ENCODE measurements at regions not wholly inside any gene's neighbourhood (a gene's known extent, or its start where the extent isn't known, plus 50 kb on each side); places are given as distances from the start of the nearest gene placed in this dataset.
"Not testable (repeated sequence)": the region's sequence is repeated elsewhere in the genome, so short reads cannot be mapped to it uniquely, and the experiment has no call there.

- no peak for DNase-seq
- peaks cover 0 to 27% (median 12%) of the 10 kb centered on the region in 6 donors for H3K4me1 ChIP-seq
- WGBS, 5 donors, result 87 to 93% (median 89%) methylated on average over 13 of the region's 13 CpGs
- H3K27ac ChIP-seq, result no peak overlapping the region
- peaks cover 0 to 4% (median 0%) of the 10 kb centered on the region in 7 donors for H3K27me3 ChIP-seq (replicated peaks in 1 of 7)
- no peaks in the 10 kb centered on the region for H3K9me3 ChIP-seq
- TF ChIP-seq POLR2AphosphoS5 (IDR thresholded peaks at IDR 0.05), result no peak
- TF ChIP-seq CTCF (IDR thresholded peaks at IDR 0.05 in 8 of 11, conservative IDR thresholded peaks at IDR 0.05 in 3 of 11), result no peak
- TF ChIP-seq POLR2A (IDR thresholded peaks at IDR 0.05), result no peak
- intact Hi-C loops (cut with DNase I; ENCODE audit: low total_unique reads), result no loop called here
- H3K36me3 ChIP-seq, result no peaks in the 10 kb centered on the region
- no peak overlapping the region for H3K4me3 ChIP-seq
These were observed 135.0 kb upstream of the AFDN start for GRCh38 chr6:167691533-167692312.

- intact Hi-C loops (cut with DNase I; ENCODE audit: low total_unique reads); H3K27ac ChIP-seq; H3K36me3 ChIP-seq; H3K4me3 ChIP-seq; DNase-seq; H3K9me3 ChIP-seq; H3K27me3 ChIP-seq (replicated peaks in 1 of 7): not testable (repeated sequence)
- 88 to 98% (median 93%) methylated on average over 8 of the region's 8 CpGs for WGBS, 5 donors
- H3K4me1 ChIP-seq, result peaks cover 0 to 32% (median 18%) of the 10 kb centered on the region in 6 donors
These were observed 133.2 kb upstream of the AFDN start for GRCh38 chr6:167693478-167693877.

GRCh38 chr6:167695831-167696230 is 130.9 kb upstream of the AFDN start:
- peaks cover 12 to 34% (median 27%) of the 10 kb centered on the region in 6 donors for H3K4me1 ChIP-seq
- H3K9me3 ChIP-seq, result no peaks in the 10 kb centered on the region
- no peak overlapping the region for H3K4me3 ChIP-seq
- H3K27ac ChIP-seq, result no peak overlapping the region
- no peak for TF ChIP-seq CTCF (IDR thresholded peaks at IDR 0.05 in 8 of 11, conservative IDR thresholded peaks at IDR 0.05 in 3 of 11)
- TF ChIP-seq POLR2AphosphoS5 (IDR thresholded peaks at IDR 0.05), result no peak
- H3K36me3 ChIP-seq, result no peaks in the 10 kb centered on the region
- H3K27me3 ChIP-seq (replicated peaks in 1 of 7), result peaks cover 0 to 4% (median 0%) of the 10 kb centered on the region in 7 donors
- intact Hi-C loops (cut with DNase I; ENCODE audit: low total_unique reads), result no loop called here
- WGBS, 5 donors, result 91 to 97% (median 94%) methylated on average over 13 of the region's 13 CpGs
- no peak for DNase-seq

GRCh38 chr6:167696296-167696695 is 130.4 kb upstream of the AFDN start:
- Histone ChIP-seq H3K27me3 (replicated peaks in 1 of 7) (peaks cover 0 to 4% (median 0%) of the 10 kb centered on the region in 7 donors), H3K9me3 (no peaks in the 10 kb centered on the region), H3K27ac (no peak overlapping the region), H3K36me3 (no peaks in the 10 kb centered on the region), H3K4me3 (no peak overlapping the region), H3K4me1 (peaks cover 12 to 32% (median 25%) of the 10 kb centered on the region in 6 donors)
- no peak for DNase-seq
- TF ChIP-seq POLR2A (IDR thresholded peaks at IDR 0.05), result no peak
- no peak for TF ChIP-seq POLR2AphosphoS5 (IDR thresholded peaks at IDR 0.05)
- no peak for TF ChIP-seq CTCF (IDR thresholded peaks at IDR 0.05 in 8 of 11, conservative IDR thresholded peaks at IDR 0.05 in 3 of 11)
- WGBS, 5 donors, result 78 to 96% (median 94%) methylated on average over 6 of the region's 6 CpGs
- intact Hi-C loops (cut with DNase I; ENCODE audit: low total_unique reads), result no loop called here
